ENCODE measurements at regions not wholly inside any gene's neighbourhood (a gene's known extent, or its start where the extent isn't known, plus 50 kb on each side); places are given as distances from the start of the nearest gene placed in this dataset.
"Not testable (repeated sequence)": the region's sequence is repeated elsewhere in the genome, so short reads cannot be mapped to it uniquely, and the experiment has no call there.

DNA sequence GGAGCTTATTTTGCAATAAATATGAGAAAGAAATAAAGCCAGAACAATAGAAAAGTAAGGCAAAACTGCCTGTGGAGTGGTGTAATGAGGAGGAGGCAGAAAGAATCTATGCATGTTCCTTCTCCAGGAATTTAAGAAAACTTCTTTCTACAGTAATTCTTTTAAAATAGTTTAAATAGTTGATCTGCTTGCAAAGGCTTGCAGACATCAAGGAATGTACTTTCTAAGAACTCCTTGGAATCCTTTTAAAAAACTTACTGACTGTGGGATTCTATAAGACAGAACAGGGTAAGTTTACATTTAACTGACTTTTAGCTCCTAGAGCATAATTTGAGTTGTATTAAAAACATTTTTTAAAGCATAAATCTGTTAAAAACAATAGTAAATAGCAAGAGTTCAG, 63.2 kb upstream of the ALB start:
- no peaks in the 10 kb centered on the region for H3K27me3 ChIP-seq (replicated peaks; ENCODE audit: control insufficient read depth, insufficient read depth, low read length)
- POLR2A ChIA-PET, result no interaction called here
- no peak for TF ChIP-seq CTCF (IDR thresholded peaks at IDR 0.05; ENCODE audit: insufficient read depth in 1 of 2, low read depth in 1 of 2, low read length in 1 of 2, severe bottlenecking in 1 of 2, unreplicated experiment in 1 of 2)

GRCh38 chr4:73335679-73336078, 68.4 kb upstream of the ALB start:
- TF ChIP-seq CTCF (IDR thresholded peaks at IDR 0.05; ENCODE audit: insufficient read depth in 1 of 2, low read depth in 1 of 2, low read length in 1 of 2, severe bottlenecking in 1 of 2, unreplicated experiment in 1 of 2), result no peak
- intact Hi-C loops (cut with micrococcal nuclease; ENCODE audit: unreplicated experiment), result no loop called here
- H3K4me3 ChIP-seq (ENCODE audit: low read depth, low read length), result no peak overlapping the region
- no peaks in the 10 kb centered on the region for H3K9me3 ChIP-seq
- Mint-ChIP-seq H3K27me3 (ENCODE audit: insufficient read depth, unreplicated experiment) (no peaks in the 10 kb centered on the region), H3K4me1 (ENCODE audit: low read depth, unreplicated experiment) (no peaks in the 10 kb centered on the region), H3K4me3 (ENCODE audit: unreplicated experiment) (no peak overlapping the region), H3K36me3 (ENCODE audit: insufficient read depth, unreplicated experiment) (no peaks in the 10 kb centered on the region), H3K27ac (ENCODE audit: unreplicated experiment) (no peak overlapping the region), H3K9me3 (ENCODE audit: unreplicated experiment) (no peaks in the 10 kb centered on the region)
- POLR2A ChIA-PET, result no interaction called here
- no peak for DNase-seq
- no peaks in the 10 kb centered on the region for H3K36me3 ChIP-seq (ENCODE audit: control insufficient read depth, insufficient read depth, low read length)
- H3K4me1 ChIP-seq, result no peaks in the 10 kb centered on the region
- CTCF ChIA-PET, result no interaction called here
- H3K27me3 ChIP-seq (replicated peaks; ENCODE audit: control insufficient read depth, insufficient read depth, low read length), result no peaks in the 10 kb centered on the region
- BruUV-seq (replicated peaks), result no TSS peak

More for the DNA sequence above, 63.2 kb upstream of the ALB start:
- Mint-ChIP-seq H3K27me3 (ENCODE audit: insufficient read depth, unreplicated experiment) (no peaks in the 10 kb centered on the region), H3K36me3 (ENCODE audit: insufficient read depth, unreplicated experiment) (no peaks in the 10 kb centered on the region), H3K9me3 (ENCODE audit: unreplicated experiment) (no peaks in the 10 kb centered on the region), H3K4me1 (ENCODE audit: low read depth, unreplicated experiment) (peaks cover 23% of the 10 kb centered on the region), H3K4me3 (ENCODE audit: unreplicated experiment) (no peak overlapping the region), H3K27ac (ENCODE audit: unreplicated experiment) (no peak overlapping the region)
- intact Hi-C loops (cut with micrococcal nuclease; ENCODE audit: unreplicated experiment), result loop anchor here (1.0 to 5.0 kb wide), 5 partner anchors 105 to 326 kb away; no protein-coding TSS in a partner anchor
- no TSS peak for BruUV-seq (replicated peaks)
- CTCF ChIA-PET, result interaction anchor here (0.6 to 2.5 kb wide), 15 partner anchors 8 to 313 kb away, joined by 3 to 69 read pairs (median 5); no protein-coding TSS in a partner anchor
- H3K9me3 ChIP-seq, result no peaks in the 10 kb centered on the region
- H3K4me3 ChIP-seq (ENCODE audit: low read depth, low read length), result no peak overlapping the region
- H3K4me1 ChIP-seq, result peaks cover 17% of the 10 kb centered on the region
- DNase-seq, result no peak
- H3K36me3 ChIP-seq (ENCODE audit: control insufficient read depth, insufficient read depth, low read length), result no peaks in the 10 kb centered on the region

DNA sequence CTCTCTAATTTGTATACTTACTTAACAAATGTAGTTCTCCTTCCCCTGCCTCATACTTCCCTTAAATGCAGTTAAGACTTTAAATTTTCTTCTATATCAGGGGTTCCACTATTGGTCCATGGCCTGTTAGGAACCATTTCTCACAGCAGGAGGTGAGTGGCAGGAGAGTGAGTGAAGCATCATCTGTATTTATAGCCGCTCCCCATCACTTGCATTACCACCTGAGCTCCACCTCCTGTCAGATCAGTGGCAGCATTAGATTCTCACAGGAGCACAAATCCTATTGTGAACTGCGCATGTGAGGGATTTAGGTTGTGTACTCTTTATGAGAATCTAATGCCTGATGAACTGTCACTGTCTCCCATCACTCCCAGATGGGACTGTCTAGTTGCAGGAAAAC, 72.1 kb upstream of the ALB start:
- POLR2A ChIA-PET; H3K4me1 Mint-ChIP-seq (ENCODE audit: low read depth, unreplicated experiment); DNase-seq; H3K27me3 Mint-ChIP-seq (ENCODE audit: insufficient read depth, unreplicated experiment); H3K9me3 Mint-ChIP-seq (ENCODE audit: unreplicated experiment); H3K9me3 ChIP-seq; H3K27me3 ChIP-seq (replicated peaks; ENCODE audit: control insufficient read depth, insufficient read depth, low read length); H3K27ac Mint-ChIP-seq (ENCODE audit: unreplicated experiment); H3K4me3 ChIP-seq (ENCODE audit: low read depth, low read length); intact Hi-C loops (cut with micrococcal nuclease; ENCODE audit: unreplicated experiment); H3K4me1 ChIP-seq; H3K36me3 ChIP-seq (ENCODE audit: control insufficient read depth, insufficient read depth, low read length); H3K36me3 Mint-ChIP-seq (ENCODE audit: insufficient read depth, unreplicated experiment); H3K4me3 Mint-ChIP-seq (ENCODE audit: unreplicated experiment); BruUV-seq (replicated peaks): not testable (repeated sequence)
- CTCF ChIA-PET, result interaction anchor here (1.6 kb wide), 1 partner anchor 9 kb away, joined by 5 read pairs; no protein-coding TSS in a partner anchor

DNA sequence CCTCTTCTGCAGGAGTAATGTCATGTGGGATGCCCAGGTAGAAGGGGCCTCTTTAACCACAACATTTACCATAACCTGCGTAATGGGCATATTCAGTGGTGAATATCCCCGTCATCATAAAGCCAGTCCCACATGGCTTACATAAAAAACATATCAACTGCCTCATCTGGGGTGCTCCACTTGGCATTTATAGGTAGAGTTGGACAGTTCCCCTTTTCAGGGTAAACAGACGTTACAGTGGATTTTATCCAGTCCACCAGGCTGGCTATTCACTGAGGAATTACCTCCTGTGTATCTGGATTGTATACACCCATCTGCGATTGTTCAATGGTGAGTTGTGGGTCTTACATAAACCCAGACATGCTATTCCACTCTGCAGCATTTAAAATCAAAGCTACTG, 70.7 kb upstream of the ANKRD17 start:
- no TSS peak for BruUV-seq (replicated peaks)
- Mint-ChIP-seq H3K9me3 (ENCODE audit: unreplicated experiment) (peaks cover 13% of the 10 kb centered on the region), H3K27me3 (ENCODE audit: insufficient read depth, unreplicated experiment) (no peaks in the 10 kb centered on the region), H3K27ac (ENCODE audit: unreplicated experiment) (no peak overlapping the region), H3K4me3 (ENCODE audit: unreplicated experiment) (no peak overlapping the region), H3K4me1 (ENCODE audit: low read depth, unreplicated experiment) (no peaks in the 10 kb centered on the region), H3K36me3 (ENCODE audit: insufficient read depth, unreplicated experiment) (no peaks in the 10 kb centered on the region)
- no peaks in the 10 kb centered on the region for H3K4me1 ChIP-seq
- ChIA-PET POLR2A (no interaction called here), CTCF (interaction anchor here (1.0 to 1.4 kb wide), 2 partner anchors 10 to 117 kb away, joined by 3 to 5 read pairs; no protein-coding TSS in a partner anchor)
- H3K9me3 ChIP-seq, result no peaks in the 10 kb centered on the region
- intact Hi-C loops (cut with micrococcal nuclease; ENCODE audit: unreplicated experiment), result no loop called here
- H3K27me3 ChIP-seq (replicated peaks; ENCODE audit: control insufficient read depth, insufficient read depth, low read length), result no peaks in the 10 kb centered on the region
- DNase-seq, result no peak
- no peak overlapping the region for H3K4me3 ChIP-seq (ENCODE audit: low read depth, low read length)
- no peak for TF ChIP-seq CTCF (IDR thresholded peaks at IDR 0.05; ENCODE audit: insufficient read depth in 1 of 2, low read depth in 1 of 2, low read length in 1 of 2, severe bottlenecking in 1 of 2, unreplicated experiment in 1 of 2)
- no peaks in the 10 kb centered on the region for H3K36me3 ChIP-seq (ENCODE audit: control insufficient read depth, insufficient read depth, low read length)

DNA sequence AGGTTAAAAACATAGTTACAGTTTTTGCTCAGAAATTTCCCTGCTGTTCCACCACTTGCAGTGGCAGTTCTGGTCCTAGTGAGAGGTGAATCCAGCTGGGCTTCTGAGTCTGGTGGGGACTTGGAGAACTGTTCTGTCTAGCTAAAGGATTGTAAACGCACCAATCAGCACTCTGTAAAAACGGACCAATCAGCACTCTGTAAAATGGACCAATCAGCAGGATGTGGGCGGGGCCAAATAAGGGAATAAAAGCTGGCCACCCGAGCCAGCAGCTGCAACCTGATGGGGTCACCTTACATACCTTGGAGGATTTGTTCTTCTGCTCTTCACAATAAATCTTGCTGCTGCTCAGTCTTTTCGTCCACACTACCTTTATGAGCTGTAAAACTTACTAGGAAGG, 67.2 kb upstream of the ANKRD17 start:
- H3K27ac Mint-ChIP-seq (ENCODE audit: unreplicated experiment); H3K4me1 ChIP-seq; intact Hi-C loops (cut with micrococcal nuclease; ENCODE audit: unreplicated experiment); H3K36me3 ChIP-seq (ENCODE audit: control insufficient read depth, insufficient read depth, low read length); CTCF ChIA-PET; H3K36me3 Mint-ChIP-seq (ENCODE audit: insufficient read depth, unreplicated experiment); H3K4me1 Mint-ChIP-seq (ENCODE audit: low read depth, unreplicated experiment); H3K4me3 Mint-ChIP-seq (ENCODE audit: unreplicated experiment); BruUV-seq (replicated peaks); H3K9me3 ChIP-seq; POLR2A ChIA-PET; H3K27me3 Mint-ChIP-seq (ENCODE audit: insufficient read depth, unreplicated experiment); H3K27me3 ChIP-seq (replicated peaks; ENCODE audit: control insufficient read depth, insufficient read depth, low read length); H3K4me3 ChIP-seq (ENCODE audit: low read depth, low read length); DNase-seq: not testable (repeated sequence)
- peaks cover 13% of the 10 kb centered on the region for H3K9me3 Mint-ChIP-seq (ENCODE audit: unreplicated experiment)
